Spleen (tissue), 11 donors: ENCODE measurements at regions not wholly inside any gene's neighbourhood (a gene's known extent, or its start where the extent isn't known, plus 50 kb on each side); places are given as distances from the start of the nearest gene placed in this dataset.

ENCODE experiments used
- DNase-seq: peaks from one replicate; pipeline ENCODE4 v3.0.0-alpha.2; 2020
- H3K27ac ChIP-seq, 8 donors: fragments of 200-600 bp; sonication (generic) in 7 of 8; 1 replicate in 4 of 8; 2 replicates in 4 of 8; pipeline versions ENCODE4 v1.5.0 to v1.8.0; 2016 to 2021; ENCODE audit warnings: inconsistent platforms in 4 of 8, mild to moderate bottlenecking in 4 of 8, moderate library complexity in 1 of 8
- H3K27me3 ChIP-seq, 7 donors: fragments of 200-600 bp; sonication (generic) in 6 of 7; replicated peaks in 1 of 7; 1 replicate in 4 of 7; 2 replicates in 3 of 7; pipeline versions ENCODE4 v1.5.0 to v1.8.0; 2016 to 2021; ENCODE audit warnings: inconsistent platforms in 3 of 7, mild to moderate bottlenecking in 1 of 7
- H3K36me3 ChIP-seq, 6 donors: fragments of 200-600 bp; sonication (generic) in 5 of 6; 1 replicate in 4 of 6; 2 replicates in 2 of 6; pipeline versions ENCODE4 v1.5.0 to v1.8.0; 2016 to 2021; ENCODE audit warnings: inconsistent platforms in 2 of 6
- H3K4me1 ChIP-seq, 6 donors: fragments of 200-600 bp; sonication (generic) in 5 of 6; 1 replicate in 3 of 6; 2 replicates in 3 of 6; pipeline versions ENCODE4 v1.5.0 to v1.8.0; 2016 to 2021; ENCODE audit warnings: inconsistent platforms in 3 of 6
- H3K4me3 ChIP-seq, 8 donors: fragments of 200-600 bp; sonication (generic) in 7 of 8; 1 replicate in 4 of 8; 2 replicates in 4 of 8; pipeline versions ENCODE4 v1.5.0 to v1.8.0; 2016 to 2021; ENCODE audit warnings: inconsistent platforms in 4 of 8, mild to moderate bottlenecking in 4 of 8, moderate library complexity in 2 of 8
- H3K9me3 ChIP-seq, 8 donors: fragments of 200-600 bp; sonication (generic) in 7 of 8; 1 replicate in 4 of 8; 2 replicates in 4 of 8; pipeline versions ENCODE4 v1.5.0 to v1.8.0; 2016 to 2021; ENCODE audit warnings: inconsistent platforms in 4 of 8
- CTCF ChIP-seq, 11 experiments: fragments of 200-600 bp in 7 of 11; fragments of 450-650 bp in 4 of 11; sonication (generic) in 4 of 11; IDR thresholded peaks in 8 of 11; conservative IDR thresholded peaks in 3 of 11; 1 replicate in 7 of 11; 2 replicates in 4 of 11; pipeline versions ENCODE4 v1.4.0 to v1.8.0; 2016 to 2021; ENCODE audit warnings: antibody characterized with exemption in 11 of 11, inconsistent platforms in 4 of 11, mild to moderate bottlenecking in 1 of 11
- POLR2A ChIP-seq, 3 donors: fragments of 450-650 bp; IDR thresholded peaks; one replicate each; pipeline ENCODE4 v1.5.1; 2017; ENCODE audit warnings: antibody characterized with exemption in 3 of 3, mild to moderate bottlenecking in 1 of 3
- POLR2AphosphoS5 ChIP-seq, 3 donors: sonication (generic); formaldehyde crosslinking; IDR thresholded peaks; one replicate each; pipeline ENCODE4 v1.5.1; 2017; ENCODE audit warnings: antibody characterized with exemption in 3 of 3
- WGBS, 5 donors: extraction: QIAGEN DNeasy Blood & Tissue Kit in 3 of 5; methylation state at CpG; one replicate each; pipeline versions ENCODE4 v1.1.5 to v1.1.7; 2013 to 2018; 5-methylcytosine and 5-hydroxymethylcytosine counted together
- intact Hi-C: fragments of 100-400 bp; cut with DNase I; formaldehyde crosslinking; loops from one replicate; pipeline ENCODE4 v1.15.0; 2023; ENCODE audit warnings: low total_unique reads
- donor health status: healthy with polysubstance abuse.
- donor health status: DM: no; HTN: no; CAD: no; lungs with moderate emphysema.
- donor health status: DM: no; HTN: no; CAD: no.
- donor health status: Bipolar disorder and iron deficiency.
- donor health status: healthy.
- donor health status: DM: no; HTN: no; CAD: no.
- donor health status: DM: yes; HTN: yes; CAD: no.

- no peak for TF ChIP-seq CTCF (IDR thresholded peaks at IDR 0.05 in 8 of 11, conservative IDR thresholded peaks at IDR 0.05 in 3 of 11)
- TF ChIP-seq POLR2AphosphoS5 (IDR thresholded peaks at IDR 0.05) = no peak
- TF ChIP-seq POLR2A (IDR thresholded peaks at IDR 0.05) = no peak
- no peaks in the 10 kb centered on the region for H3K4me1 ChIP-seq
- no peaks in the 10 kb centered on the region for H3K27me3 ChIP-seq
- no peaks in the 10 kb centered on the region for H3K9me3 ChIP-seq
- intact Hi-C loops = no loop called here
- DNase-seq = no peak
- H3K4me3 ChIP-seq = no peak overlapping the region
- no peak overlapping the region for H3K27ac ChIP-seq
- 88 to 95% (median 94%) methylated on average over 6 of the region's 6 CpGs for WGBS, 5 donors
- no peaks in the 10 kb centered on the region for H3K36me3 ChIP-seq
Observed at GRCh38 chr10:9004736-9005135, 950.2 kb downstream of the GATA3 start.

- intact Hi-C loops = no loop called here
- Histone ChIP-seq H3K4me1 (no peaks in the 10 kb centered on the region), H3K9me3 (no peaks in the 10 kb centered on the region), H3K27ac (no peak overlapping the region), H3K4me3 (no peak overlapping the region), H3K36me3 (no peaks in the 10 kb centered on the region), H3K27me3 (no peaks in the 10 kb centered on the region)
- TF ChIP-seq POLR2AphosphoS5 (IDR thresholded peaks at IDR 0.05) = no peak
- no peak for TF ChIP-seq POLR2A (IDR thresholded peaks at IDR 0.05)
- no peak for TF ChIP-seq CTCF (IDR thresholded peaks at IDR 0.05 in 8 of 11, conservative IDR thresholded peaks at IDR 0.05 in 3 of 11)
- 77 to 84% (median 82%) methylated on average over 9 of the region's 9 CpGs for WGBS, 5 donors
- DNase-seq = no peak
Observed at GRCh38 chr10:9009505-9009904, 955.0 kb downstream of the GATA3 start.

GRCh38 chr10:9010093-9010492 is 955.6 kb downstream of the GATA3 start:
- no peak for TF ChIP-seq POLR2AphosphoS5 (IDR thresholded peaks at IDR 0.05)
- TF ChIP-seq POLR2A (IDR thresholded peaks at IDR 0.05) = no peak
- no peak for TF ChIP-seq CTCF (IDR thresholded peaks at IDR 0.05 in 8 of 11, conservative IDR thresholded peaks at IDR 0.05 in 3 of 11)
- H3K9me3 ChIP-seq = no peaks in the 10 kb centered on the region
- no peaks in the 10 kb centered on the region for H3K27me3 ChIP-seq
- DNase-seq = no peak
- H3K27ac ChIP-seq = no peak overlapping the region
- H3K36me3 ChIP-seq = no peaks in the 10 kb centered on the region
- 2 to 11% (median 10%) methylated on average over 1 of the region's 1 CpG for WGBS, 5 donors
- intact Hi-C loops = no loop called here
- no peaks in the 10 kb centered on the region for H3K4me1 ChIP-seq
- no peak overlapping the region for H3K4me3 ChIP-seq

- no peaks in the 10 kb centered on the region for H3K9me3 ChIP-seq
- H3K27me3 ChIP-seq = no peaks in the 10 kb centered on the region
- no peak for DNase-seq
- H3K4me3 ChIP-seq = no peak overlapping the region
- no peak overlapping the region for H3K27ac ChIP-seq
- WGBS, 5 donors = 67 to 76% (median 74%) methylated on average over 5 of the region's 5 CpGs
- H3K4me1 ChIP-seq = no peaks in the 10 kb centered on the region
- no peak for TF ChIP-seq POLR2A (IDR thresholded peaks at IDR 0.05)
- TF ChIP-seq CTCF (IDR thresholded peaks at IDR 0.05 in 8 of 11, conservative IDR thresholded peaks at IDR 0.05 in 3 of 11) = no peak
- no peak for TF ChIP-seq POLR2AphosphoS5 (IDR thresholded peaks at IDR 0.05)
- intact Hi-C loops = no loop called here
- no peaks in the 10 kb centered on the region for H3K36me3 ChIP-seq
Observed at GRCh38 chr10:9010931-9011670, 956.6 kb downstream of the GATA3 start.
